ENCODE measurements at regions not wholly inside any gene's neighbourhood (a gene's known extent, or its start where the extent isn't known, plus 50 kb on each side); places are given as distances from the start of the nearest gene placed in this dataset.

- DNase-seq (ENCODE audit: low spot score) = no peak
- WGBS = 67% methylated on average over 2 of the region's 2 CpGs
- Histone ChIP-seq H3K27me3 (ENCODE audit: control insufficient read depth in 4 of 4, insufficient read depth in 4 of 4, low read length in 3 of 4) (no peaks in the 10 kb centered on the region), H3K4me3 (ENCODE audit: low read depth in 1 of 3, low read length in 3 of 3) (no peak overlapping the region), H3K4me1 (ENCODE audit: control insufficient read depth in 4 of 4, insufficient read depth in 4 of 4, low read length in 3 of 4) (no peaks in the 10 kb centered on the region), H3K9ac (ENCODE audit: low read depth in 1 of 2, low read length in 2 of 2) (no peak overlapping the region), H3K9me3 (ENCODE audit: control insufficient read depth in 4 of 4, low read length in 3 of 4) (no peaks in the 10 kb centered on the region), H3K36me3 (ENCODE audit: control insufficient read depth in 4 of 4, insufficient read depth in 3 of 4, low read depth in 1 of 4, low read length in 3 of 4) (no peaks in the 10 kb centered on the region), H3K27ac (ENCODE audit: low read depth in 1 of 2, low read length in 2 of 2) (no peak overlapping the region)
- TF ChIP-seq EGR1 (IDR thresholded peaks at IDR 0.05; ENCODE audit: low read depth in 2 of 2) (no peak), RXRA (IDR thresholded peaks at IDR 0.05) (no peak), FOXA1 (IDR thresholded peaks at IDR 0.05) (no peak), TAF1 (conservative IDR thresholded peaks at IDR 0.05) (no peak), JUND (IDR thresholded peaks at IDR 0.05) (no peak), HNF4G (IDR thresholded peaks at IDR 0.05) (no peak), FOXA2 (IDR thresholded peaks at IDR 0.05) (no peak), RAD21 (IDR thresholded peaks at IDR 0.05) (no peak), GABPA (IDR thresholded peaks at IDR 0.05 in 1 of 2, conservative IDR thresholded peaks at IDR 0.05 in 1 of 2) (no peak)
- TF ChIP-seq, protein P1, sequence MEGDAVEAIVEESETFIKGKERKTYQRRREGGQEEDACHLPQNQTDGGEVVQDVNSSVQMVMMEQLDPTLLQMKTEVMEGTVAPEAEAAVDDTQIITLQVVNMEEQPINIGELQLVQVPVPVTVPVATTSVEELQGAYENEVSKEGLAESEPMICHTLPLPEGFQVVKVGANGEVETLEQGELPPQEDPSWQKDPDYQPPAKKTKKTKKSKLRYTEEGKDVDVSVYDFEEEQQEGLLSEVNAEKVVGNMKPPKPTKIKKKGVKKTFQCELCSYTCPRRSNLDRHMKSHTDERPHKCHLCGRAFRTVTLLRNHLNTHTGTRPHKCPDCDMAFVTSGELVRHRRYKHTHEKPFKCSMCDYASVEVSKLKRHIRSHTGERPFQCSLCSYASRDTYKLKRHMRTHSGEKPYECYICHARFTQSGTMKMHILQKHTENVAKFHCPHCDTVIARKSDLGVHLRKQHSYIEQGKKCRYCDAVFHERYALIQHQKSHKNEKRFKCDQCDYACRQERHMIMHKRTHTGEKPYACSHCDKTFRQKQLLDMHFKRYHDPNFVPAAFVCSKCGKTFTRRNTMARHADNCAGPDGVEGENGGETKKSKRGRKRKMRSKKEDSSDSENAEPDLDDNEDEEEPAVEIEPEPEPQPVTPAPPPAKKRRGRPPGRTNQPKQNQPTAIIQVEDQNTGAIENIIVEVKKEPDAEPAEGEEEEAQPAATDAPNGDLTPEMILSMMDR (IDR thresholded peaks at IDR 0.05; ENCODE audit: low read depth, low read length, missing input control) = no peak
- TF ChIP-seq, protein P2, sequence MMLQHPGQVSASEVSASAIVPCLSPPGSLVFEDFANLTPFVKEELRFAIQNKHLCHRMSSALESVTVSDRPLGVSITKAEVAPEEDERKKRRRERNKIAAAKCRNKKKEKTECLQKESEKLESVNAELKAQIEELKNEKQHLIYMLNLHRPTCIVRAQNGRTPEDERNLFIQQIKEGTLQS (IDR thresholded peaks at IDR 0.05) = no peak
- TF ChIP-seq, protein P3, sequence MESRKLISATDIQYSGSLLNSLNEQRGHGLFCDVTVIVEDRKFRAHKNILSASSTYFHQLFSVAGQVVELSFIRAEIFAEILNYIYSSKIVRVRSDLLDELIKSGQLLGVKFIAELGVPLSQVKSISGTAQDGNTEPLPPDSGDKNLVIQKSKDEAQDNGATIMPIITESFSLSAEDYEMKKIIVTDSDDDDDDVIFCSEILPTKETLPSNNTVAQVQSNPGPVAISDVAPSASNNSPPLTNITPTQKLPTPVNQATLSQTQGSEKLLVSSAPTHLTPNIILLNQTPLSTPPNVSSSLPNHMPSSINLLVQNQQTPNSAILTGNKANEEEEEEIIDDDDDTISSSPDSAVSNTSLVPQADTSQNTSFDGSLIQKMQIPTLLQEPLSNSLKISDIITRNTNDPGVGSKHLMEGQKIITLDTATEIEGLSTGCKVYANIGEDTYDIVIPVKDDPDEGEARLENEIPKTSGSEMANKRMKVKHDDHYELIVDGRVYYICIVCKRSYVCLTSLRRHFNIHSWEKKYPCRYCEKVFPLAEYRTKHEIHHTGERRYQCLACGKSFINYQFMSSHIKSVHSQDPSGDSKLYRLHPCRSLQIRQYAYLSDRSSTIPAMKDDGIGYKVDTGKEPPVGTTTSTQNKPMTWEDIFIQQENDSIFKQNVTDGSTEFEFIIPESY (IDR thresholded peaks at IDR 0.05) = no peak
- TF ChIP-seq, protein P4, sequence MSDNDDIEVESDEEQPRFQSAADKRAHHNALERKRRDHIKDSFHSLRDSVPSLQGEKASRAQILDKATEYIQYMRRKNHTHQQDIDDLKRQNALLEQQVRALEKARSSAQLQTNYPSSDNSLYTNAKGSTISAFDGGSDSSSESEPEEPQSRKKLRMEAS (IDR thresholded peaks at IDR 0.05) = no peak
Measured at GRCh38 chr4:85280963-85281362, 194.0 kb upstream of the ARHGAP24 start.

GRCh38 chr4:85291226-85291625 is 183.7 kb upstream of the ARHGAP24 start:
- H3K27ac ChIP-seq (ENCODE audit: low read depth in 1 of 2, low read length in 2 of 2) = no peak overlapping the region
- H3K9ac ChIP-seq (ENCODE audit: low read depth in 1 of 2, low read length in 2 of 2) = no peak overlapping the region
- H3K36me3 ChIP-seq (ENCODE audit: control insufficient read depth in 4 of 4, insufficient read depth in 3 of 4, low read depth in 1 of 4, low read length in 3 of 4) = no peaks in the 10 kb centered on the region
- no peaks in the 10 kb centered on the region for H3K27me3 ChIP-seq (ENCODE audit: control insufficient read depth in 4 of 4, insufficient read depth in 4 of 4, low read length in 3 of 4)
- 79% methylated on average over 2 of the region's 2 CpGs for WGBS
- H3K4me3 ChIP-seq (ENCODE audit: low read depth in 1 of 3, low read length in 3 of 3) = no peak overlapping the region
- TF ChIP-seq, protein P4 (IDR thresholded peaks at IDR 0.05) = no peak
- TF ChIP-seq FOXA2 (IDR thresholded peaks at IDR 0.05) = no peak
- TF ChIP-seq TAF1 (conservative IDR thresholded peaks at IDR 0.05) = no peak
- TF ChIP-seq, protein P2 (IDR thresholded peaks at IDR 0.05) = no peak
- no peak for TF ChIP-seq FOXA1 (IDR thresholded peaks at IDR 0.05)
- no peak for TF ChIP-seq HNF4G (IDR thresholded peaks at IDR 0.05)
- TF ChIP-seq JUND (IDR thresholded peaks at IDR 0.05) = no peak
- no peak for TF ChIP-seq GABPA (IDR thresholded peaks at IDR 0.05 in 1 of 2, conservative IDR thresholded peaks at IDR 0.05 in 1 of 2)
- TF ChIP-seq SP1 (IDR thresholded peaks at IDR 0.05) = no peak
- no peak for TF ChIP-seq NR2F2 (IDR thresholded peaks at IDR 0.05)
- TF ChIP-seq YY1 (IDR thresholded peaks at IDR 0.05) = no peak
- TF ChIP-seq, protein P5, sequence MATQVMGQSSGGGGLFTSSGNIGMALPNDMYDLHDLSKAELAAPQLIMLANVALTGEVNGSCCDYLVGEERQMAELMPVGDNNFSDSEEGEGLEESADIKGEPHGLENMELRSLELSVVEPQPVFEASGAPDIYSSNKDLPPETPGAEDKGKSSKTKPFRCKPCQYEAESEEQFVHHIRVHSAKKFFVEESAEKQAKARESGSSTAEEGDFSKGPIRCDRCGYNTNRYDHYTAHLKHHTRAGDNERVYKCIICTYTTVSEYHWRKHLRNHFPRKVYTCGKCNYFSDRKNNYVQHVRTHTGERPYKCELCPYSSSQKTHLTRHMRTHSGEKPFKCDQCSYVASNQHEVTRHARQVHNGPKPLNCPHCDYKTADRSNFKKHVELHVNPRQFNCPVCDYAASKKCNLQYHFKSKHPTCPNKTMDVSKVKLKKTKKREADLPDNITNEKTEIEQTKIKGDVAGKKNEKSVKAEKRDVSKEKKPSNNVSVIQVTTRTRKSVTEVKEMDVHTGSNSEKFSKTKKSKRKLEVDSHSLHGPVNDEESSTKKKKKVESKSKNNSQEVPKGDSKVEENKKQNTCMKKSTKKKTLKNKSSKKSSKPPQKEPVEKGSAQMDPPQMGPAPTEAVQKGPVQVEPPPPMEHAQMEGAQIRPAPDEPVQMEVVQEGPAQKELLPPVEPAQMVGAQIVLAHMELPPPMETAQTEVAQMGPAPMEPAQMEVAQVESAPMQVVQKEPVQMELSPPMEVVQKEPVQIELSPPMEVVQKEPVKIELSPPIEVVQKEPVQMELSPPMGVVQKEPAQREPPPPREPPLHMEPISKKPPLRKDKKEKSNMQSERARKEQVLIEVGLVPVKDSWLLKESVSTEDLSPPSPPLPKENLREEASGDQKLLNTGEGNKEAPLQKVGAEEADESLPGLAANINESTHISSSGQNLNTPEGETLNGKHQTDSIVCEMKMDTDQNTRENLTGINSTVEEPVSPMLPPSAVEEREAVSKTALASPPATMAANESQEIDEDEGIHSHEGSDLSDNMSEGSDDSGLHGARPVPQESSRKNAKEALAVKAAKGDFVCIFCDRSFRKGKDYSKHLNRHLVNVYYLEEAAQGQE (IDR thresholded peaks at IDR 0.05) = no peak
- no peak for TF ChIP-seq RAD21 (IDR thresholded peaks at IDR 0.05)
- TF ChIP-seq, protein P3 (IDR thresholded peaks at IDR 0.05) = no peak
- TF ChIP-seq, protein P1 (IDR thresholded peaks at IDR 0.05; ENCODE audit: low read depth, low read length, missing input control) = no peak
- no peak for TF ChIP-seq RXRA (IDR thresholded peaks at IDR 0.05)
- no peak for TF ChIP-seq EGR1 (IDR thresholded peaks at IDR 0.05; ENCODE audit: low read depth in 2 of 2)
- H3K4me1 ChIP-seq (ENCODE audit: control insufficient read depth in 4 of 4, insufficient read depth in 4 of 4, low read length in 3 of 4) = no peaks in the 10 kb centered on the region
- no peaks in the 10 kb centered on the region for H3K9me3 ChIP-seq (ENCODE audit: control insufficient read depth in 4 of 4, low read length in 3 of 4)
- no peak for DNase-seq (ENCODE audit: low spot score)
